ENCODE measurements at regions not wholly inside any gene's neighbourhood (a gene's known extent, or its start where the extent isn't known, plus 50 kb on each side); places are given as distances from the start of the nearest gene placed in this dataset.
"Not testable (repeated sequence)": the region's sequence is repeated elsewhere in the genome, so short reads cannot be mapped to it uniquely, and the experiment has no call there.

DNA sequence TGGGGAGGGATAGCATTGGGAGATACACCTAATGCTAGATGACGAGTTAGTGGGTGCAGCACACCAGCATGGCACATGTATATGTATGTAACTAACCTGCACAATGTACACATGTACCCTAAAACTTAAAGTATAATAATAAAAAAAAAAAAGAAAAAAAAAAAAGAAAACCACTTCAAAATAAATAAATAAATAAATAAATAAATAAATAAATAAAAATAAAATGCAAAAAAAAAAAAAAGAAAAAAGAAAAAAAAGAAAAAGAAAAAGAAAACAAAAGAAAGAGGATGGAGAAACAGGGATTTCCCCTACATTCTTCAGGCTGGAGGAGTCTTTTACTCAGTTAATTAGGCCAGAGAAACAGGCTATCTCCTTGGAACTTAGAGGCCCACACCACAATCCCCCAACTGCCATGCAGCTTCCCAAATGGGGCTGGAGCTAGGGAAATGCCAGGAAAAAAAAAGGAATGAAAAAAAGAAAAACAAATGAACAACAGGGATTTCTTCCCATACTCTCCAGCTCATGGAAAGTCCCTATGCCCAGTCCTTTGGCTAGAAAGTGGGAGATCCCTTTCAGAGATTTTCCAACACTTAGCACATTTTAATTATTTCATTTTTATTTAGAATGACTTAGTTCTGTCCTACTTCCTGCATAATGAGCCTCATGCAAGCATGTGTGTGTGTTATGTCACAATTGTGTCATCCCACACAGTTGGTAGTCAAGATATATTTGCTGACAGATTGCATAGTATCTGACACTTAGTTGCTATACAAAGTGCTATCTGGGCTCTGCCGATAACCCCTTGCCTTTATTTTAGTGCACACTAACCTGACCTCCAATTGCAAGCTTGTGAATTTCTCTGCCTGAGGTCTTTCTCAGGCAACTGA lies 486.4 kb downstream of the PLPP3 start:
- no peak for ATAC-seq
- H2AFZ ChIP-seq (ENCODE audit: low read length): no peak overlapping the region
- H3F3A ChIP-seq (ENCODE audit: low read length, unreplicated experiment): no peaks in the 10 kb centered on the region

DNA sequence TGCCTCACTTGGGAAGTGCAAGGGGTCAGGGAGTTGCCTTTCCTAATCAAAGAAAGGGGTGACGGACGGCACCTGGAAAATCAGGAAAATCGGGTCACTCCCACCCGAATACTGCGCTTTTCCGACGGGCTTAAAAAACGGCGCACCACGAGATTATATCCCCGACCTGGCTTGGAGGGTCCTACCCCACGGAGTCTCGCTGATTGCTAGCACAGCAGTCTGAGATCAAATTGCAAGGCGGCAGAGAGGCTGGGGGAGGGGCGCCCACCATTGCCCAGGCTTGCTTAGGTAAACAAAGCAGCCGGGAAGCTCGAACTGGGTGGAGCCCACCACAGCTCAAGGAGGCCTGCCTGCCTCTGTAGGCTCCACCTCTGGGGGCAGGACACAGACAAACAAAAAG lies 489.5 kb downstream of the PLPP3 start:
- H3K9me2 ChIP-seq (replicated peaks; ENCODE audit: low read length); POLR2A ChIA-PET (ENCODE audit: unreplicated experiment); H3K4me3 ChIP-seq (ENCODE audit: low read length); intact Hi-C loops (cut with micrococcal nuclease); H3K79me2 ChIP-seq (ENCODE audit: low read length); ATAC-seq; H3K9me3 ChIP-seq (ENCODE audit: low read length); H2AFZ ChIP-seq (ENCODE audit: low read length); H3K27ac ChIP-seq (ENCODE audit: low read length); H3K9ac ChIP-seq (ENCODE audit: low read length); H3F3A ChIP-seq (ENCODE audit: low read length, unreplicated experiment); H4K20me1 ChIP-seq (ENCODE audit: low read length); H3K4me1 ChIP-seq (ENCODE audit: insufficient read depth, low read length); H3K27me3 ChIP-seq (ENCODE audit: low read length); CTCF ChIA-PET; BruUV-seq (replicated peaks); H3K4me2 ChIP-seq (ENCODE audit: low read length); DNase-seq; H3K36me3 ChIP-seq (ENCODE audit: low read depth, low read length): not testable (repeated sequence)

More for the DNA sequence above, 486.4 kb downstream of the PLPP3 start:
- DNase-seq: no peak
- Histone ChIP-seq H3K4me2 (ENCODE audit: low read length) (no peak overlapping the region), H3K36me3 (ENCODE audit: low read depth, low read length) (no peaks in the 10 kb centered on the region), H3K27me3 (ENCODE audit: low read length) (no peaks in the 10 kb centered on the region), H4K20me1 (ENCODE audit: low read length) (no peaks in the 10 kb centered on the region), H3K27ac (ENCODE audit: low read length) (no peak overlapping the region), H3K4me1 (ENCODE audit: insufficient read depth, low read length) (no peaks in the 10 kb centered on the region), H3K9me2 (replicated peaks; ENCODE audit: low read length) (no peaks in the 10 kb centered on the region), H3K79me2 (ENCODE audit: low read length) (no peaks in the 10 kb centered on the region), H3K4me3 (ENCODE audit: low read length) (no peak overlapping the region), H3K9me3 (ENCODE audit: low read length) (no peaks in the 10 kb centered on the region), H3K9ac (ENCODE audit: low read length) (no peak overlapping the region)
- intact Hi-C loops (cut with micrococcal nuclease): no loop called here
- CTCF ChIA-PET: no interaction called here
- BruUV-seq (replicated peaks): no TSS peak
- POLR2A ChIA-PET (ENCODE audit: unreplicated experiment): no interaction called here
- TF ChIP-seq, protein P1, sequence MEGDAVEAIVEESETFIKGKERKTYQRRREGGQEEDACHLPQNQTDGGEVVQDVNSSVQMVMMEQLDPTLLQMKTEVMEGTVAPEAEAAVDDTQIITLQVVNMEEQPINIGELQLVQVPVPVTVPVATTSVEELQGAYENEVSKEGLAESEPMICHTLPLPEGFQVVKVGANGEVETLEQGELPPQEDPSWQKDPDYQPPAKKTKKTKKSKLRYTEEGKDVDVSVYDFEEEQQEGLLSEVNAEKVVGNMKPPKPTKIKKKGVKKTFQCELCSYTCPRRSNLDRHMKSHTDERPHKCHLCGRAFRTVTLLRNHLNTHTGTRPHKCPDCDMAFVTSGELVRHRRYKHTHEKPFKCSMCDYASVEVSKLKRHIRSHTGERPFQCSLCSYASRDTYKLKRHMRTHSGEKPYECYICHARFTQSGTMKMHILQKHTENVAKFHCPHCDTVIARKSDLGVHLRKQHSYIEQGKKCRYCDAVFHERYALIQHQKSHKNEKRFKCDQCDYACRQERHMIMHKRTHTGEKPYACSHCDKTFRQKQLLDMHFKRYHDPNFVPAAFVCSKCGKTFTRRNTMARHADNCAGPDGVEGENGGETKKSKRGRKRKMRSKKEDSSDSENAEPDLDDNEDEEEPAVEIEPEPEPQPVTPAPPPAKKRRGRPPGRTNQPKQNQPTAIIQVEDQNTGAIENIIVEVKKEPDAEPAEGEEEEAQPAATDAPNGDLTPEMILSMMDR (conservative IDR thresholded peaks at IDR 0.05; ENCODE audit: low read depth, low read length): no peak

DNA sequence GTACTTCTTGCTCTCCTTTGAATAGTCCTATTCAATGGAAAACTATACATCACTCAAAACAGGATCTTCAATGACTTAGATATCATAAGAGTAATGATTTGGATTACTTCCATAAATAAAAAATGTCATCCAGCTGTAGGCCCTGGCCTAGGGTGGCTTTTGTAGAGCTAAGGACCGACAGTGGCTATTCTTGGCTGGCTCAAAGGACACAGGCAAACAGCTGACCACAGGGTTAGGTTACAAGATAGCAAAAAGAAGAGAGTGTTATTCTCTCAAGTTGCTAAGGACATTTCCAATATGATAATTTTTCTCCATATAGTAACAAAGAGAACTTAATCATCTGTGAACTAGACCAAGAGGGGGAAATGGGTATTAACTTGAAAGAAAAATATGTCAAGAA lies 495.1 kb downstream of the PLPP3 start:
- no peak for ATAC-seq
- no peaks in the 10 kb centered on the region for H3F3A ChIP-seq (ENCODE audit: low read length, unreplicated experiment)
- POLR2A ChIA-PET (ENCODE audit: unreplicated experiment): no interaction called here
- H3K9me3 ChIP-seq (ENCODE audit: low read length): no peaks in the 10 kb centered on the region
- no TSS peak for BruUV-seq (replicated peaks)
- TF ChIP-seq, protein P1 (conservative IDR thresholded peaks at IDR 0.05; ENCODE audit: low read depth, low read length): no peak
- TF ChIP-seq EZH2 (IDR thresholded peaks at IDR 0.05; ENCODE audit: low read length, unreplicated experiment) (no peak), EZH2phosphoT487 (IDR thresholded peaks at IDR 0.05; ENCODE audit: borderline replicate concordance, low read length) (no peak)
- H3K9me2 ChIP-seq (replicated peaks; ENCODE audit: low read length): no peaks in the 10 kb centered on the region
- H4K20me1 ChIP-seq (ENCODE audit: low read length): no peaks in the 10 kb centered on the region
- H3K36me3 ChIP-seq (ENCODE audit: low read depth, low read length): no peaks in the 10 kb centered on the region
- no peaks in the 10 kb centered on the region for H3K27me3 ChIP-seq (ENCODE audit: low read length)
- no peak overlapping the region for H3K4me2 ChIP-seq (ENCODE audit: low read length)
- no peaks in the 10 kb centered on the region for H3K4me1 ChIP-seq (ENCODE audit: insufficient read depth, low read length)
- H3K9ac ChIP-seq (ENCODE audit: low read length): no peak overlapping the region
- intact Hi-C loops (cut with micrococcal nuclease): no loop called here
- H3K4me3 ChIP-seq (ENCODE audit: low read length): no peak overlapping the region
- DNase-seq: no peak
- no peak overlapping the region for H2AFZ ChIP-seq (ENCODE audit: low read length)
- CTCF ChIA-PET: no interaction called here
- H3K79me2 ChIP-seq (ENCODE audit: low read length): no peaks in the 10 kb centered on the region
- no peak overlapping the region for H3K27ac ChIP-seq (ENCODE audit: low read length)
